ENCODE measurements at regions not wholly inside any gene's neighbourhood (a gene's known extent, or its start where the extent isn't known, plus 50 kb on each side); places are given as distances from the start of the nearest gene placed in this dataset.

DNA sequence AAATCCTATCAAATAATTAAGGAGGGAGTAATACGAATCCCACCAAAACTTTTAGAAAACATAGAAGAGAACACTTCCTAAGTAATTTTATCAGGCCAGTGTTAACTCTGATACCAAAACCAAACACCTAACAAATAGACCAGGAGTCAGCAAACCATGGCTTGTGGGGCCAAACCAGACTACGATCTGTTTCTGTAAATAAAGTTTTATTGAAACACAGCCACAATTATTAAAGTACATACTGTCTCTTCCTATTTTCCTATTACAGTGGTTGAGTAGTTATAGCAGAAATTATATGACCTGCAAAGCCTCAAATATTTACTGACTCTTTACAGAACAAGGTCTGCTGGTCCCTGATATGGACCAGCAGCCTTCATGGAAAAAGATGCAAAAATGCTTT, 73.1 kb upstream of the ELN start:
- TF ChIP-seq, protein P1, sequence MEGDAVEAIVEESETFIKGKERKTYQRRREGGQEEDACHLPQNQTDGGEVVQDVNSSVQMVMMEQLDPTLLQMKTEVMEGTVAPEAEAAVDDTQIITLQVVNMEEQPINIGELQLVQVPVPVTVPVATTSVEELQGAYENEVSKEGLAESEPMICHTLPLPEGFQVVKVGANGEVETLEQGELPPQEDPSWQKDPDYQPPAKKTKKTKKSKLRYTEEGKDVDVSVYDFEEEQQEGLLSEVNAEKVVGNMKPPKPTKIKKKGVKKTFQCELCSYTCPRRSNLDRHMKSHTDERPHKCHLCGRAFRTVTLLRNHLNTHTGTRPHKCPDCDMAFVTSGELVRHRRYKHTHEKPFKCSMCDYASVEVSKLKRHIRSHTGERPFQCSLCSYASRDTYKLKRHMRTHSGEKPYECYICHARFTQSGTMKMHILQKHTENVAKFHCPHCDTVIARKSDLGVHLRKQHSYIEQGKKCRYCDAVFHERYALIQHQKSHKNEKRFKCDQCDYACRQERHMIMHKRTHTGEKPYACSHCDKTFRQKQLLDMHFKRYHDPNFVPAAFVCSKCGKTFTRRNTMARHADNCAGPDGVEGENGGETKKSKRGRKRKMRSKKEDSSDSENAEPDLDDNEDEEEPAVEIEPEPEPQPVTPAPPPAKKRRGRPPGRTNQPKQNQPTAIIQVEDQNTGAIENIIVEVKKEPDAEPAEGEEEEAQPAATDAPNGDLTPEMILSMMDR (IDR thresholded peaks at IDR 0.05) = no peak
- no peak for TF ChIP-seq POLR2A (IDR thresholded peaks at IDR 0.05)
